T-cell (primary cell): ENCODE measurements at regions not wholly inside any gene's neighbourhood (a gene's known extent, or its start where the extent isn't known, plus 50 kb on each side); places are given as distances from the start of the nearest gene placed in this dataset.

ENCODE experiments used
- ATAC-seq, 4 experiments: fragments of 200-7000 bp in 3 of 4; fragments of 150-1000 bp in 1 of 4; cut with Tn5 transposase; replicated peaks in 1 of 4; 1 replicate in 3 of 4; 2 replicates in 1 of 4; pipeline ENCODE4 v1.10.0; 2021; ENCODE audit warnings: moderate library complexity in 3 of 4, mild to moderate bottlenecking in 2 of 4, moderate number of reproducible peaks in 1 of 4
- CTCF ChIA-PET, 2 donors: fragments of 300-600 bp; sonication (Branson Sonifier 250); formaldehyde crosslinking; loops; one replicate each; lab custom pipeline; 2022; ENCODE audit warnings: antibody characterized with exemption in 2 of 2; lab: Charles Lee
- POLR2A ChIA-PET, 2 donors: fragments of 300-600 bp; sonication (Branson Sonifier 250); formaldehyde crosslinking; loops; one replicate each; lab custom pipeline; 2022; ENCODE audit warnings: antibody characterized with exemption in 2 of 2; lab: Charles Lee
- DNase-seq, 35 experiments: peaks; one replicate each; pipeline versions ENCODE4 v3.0.0 to v3.0.0-alpha.2; 2013 to 2023
- H3K27ac ChIP-seq: one replicate; pipeline ENCODE4 v1.5.1; 2013; ENCODE audit warnings: low read length
- H3K27me3 ChIP-seq, 2 experiments: replicated peaks in 1 of 2; 1 replicate in 1 of 2; 2 replicates in 1 of 2; pipeline versions ENCODE4 v1.6.1 to v1.7.0; 2013; ENCODE audit warnings: low read length in 1 of 2, mixed read lengths in 1 of 2; ENCODE audit not compliant: control insufficient read depth in 2 of 2, insufficient read depth in 2 of 2; ENCODE audit errors: extremely low read depth in 1 of 2
- H3K36me3 ChIP-seq, 2 donors: 1 replicate in 1 of 2; 2 replicates in 1 of 2; pipeline versions ENCODE4 v1.6.1 to v1.7.0; 2013; ENCODE audit warnings: low read length in 1 of 2; ENCODE audit not compliant: control insufficient read depth in 2 of 2, insufficient read depth in 1 of 2; ENCODE audit errors: extremely low read depth in 1 of 2
- H3K4me1 ChIP-seq, 2 experiments: 1 replicate in 1 of 2; 2 replicates in 1 of 2; pipeline versions ENCODE4 v1.6.1 to v1.7.0; 2013; ENCODE audit warnings: low read length in 2 of 2, mixed read lengths in 1 of 2; ENCODE audit not compliant: insufficient read depth in 2 of 2, control insufficient read depth in 1 of 2; ENCODE audit errors: extremely low read depth in 1 of 2
- H3K4me3 ChIP-seq, 2 donors: 1 replicate in 1 of 2; 2 replicates in 1 of 2; pipeline versions ENCODE4 v1.5.1 to v1.7.0; 2013; ENCODE audit warnings: mild to moderate bottlenecking in 2 of 2, low read length in 1 of 2, moderate library complexity in 1 of 2; ENCODE audit not compliant: control insufficient read depth in 1 of 2; ENCODE audit errors: extremely low read depth in 1 of 2
- H3K9me3 ChIP-seq: 2 replicates; pipeline ENCODE4 v1.7.0; 2013
- H3K27ac Mint-ChIP-seq, 2 donors: one replicate each; pipeline ENCODE4 v1.8.0; 2020 to 2021; ENCODE audit warnings: mild to moderate bottlenecking in 2 of 2, mixed read lengths in 2 of 2
- H3K27me3 Mint-ChIP-seq, 2 donors: one replicate each; pipeline ENCODE4 v1.8.0; 2021 to 2022; ENCODE audit warnings: mixed read lengths in 2 of 2
- H3K36me3 Mint-ChIP-seq: one replicate; pipeline ENCODE4 v1.8.0; 2021; ENCODE audit warnings: mixed read lengths
- H3K4me1 Mint-ChIP-seq, 3 donors: one replicate each; pipeline ENCODE4 v1.8.0; 2020 to 2022; ENCODE audit warnings: mixed read lengths in 3 of 3, mild to moderate bottlenecking in 1 of 3
- H3K4me3 Mint-ChIP-seq, 3 donors: one replicate each; pipeline ENCODE4 v1.8.0; 2020 to 2022; ENCODE audit warnings: mild to moderate bottlenecking in 3 of 3, mixed read lengths in 3 of 3, moderate library complexity in 3 of 3
- H3K9me3 Mint-ChIP-seq, 3 donors: one replicate each; pipeline ENCODE4 v1.8.0; 2020 to 2022; ENCODE audit warnings: mixed read lengths in 3 of 3
- WGBS: methylation state at CpG from one replicate; pipeline ENCODE4 v1.1.5; 2013; ENCODE audit warnings: missing lambda C conversion rate; ENCODE audit not compliant: insufficient coverage; 5-methylcytosine and 5-hydroxymethylcytosine counted together

GRCh38 chr11:113534625-113535024, 59.4 kb upstream of the DRD2 start:
- H3K4me3 Mint-ChIP-seq: no peak overlapping the region
- ChIA-PET CTCF (interaction anchor here (0.7 to 3.5 kb wide), 2 partner anchors 10 to 230 kb away, joined by 3 to 17 read pairs; no protein-coding TSS in a partner anchor), POLR2A (no interaction called here)
- H3K27me3 Mint-ChIP-seq: peaks cover 26 to 39% of the 10 kb centered on the region in 2 donors
- no peaks in the 10 kb centered on the region for H3K9me3 Mint-ChIP-seq
- H3K27ac ChIP-seq: no peak overlapping the region
- no peak overlapping the region for H3K27ac Mint-ChIP-seq
- no peak overlapping the region for H3K4me3 ChIP-seq
- no peak for DNase-seq
- WGBS: 38% methylated on average over 2 of the region's 4 CpGs
- no peak for ATAC-seq
- no peaks in the 10 kb centered on the region for H3K36me3 Mint-ChIP-seq
- no peaks in the 10 kb centered on the region for H3K36me3 ChIP-seq
- H3K4me1 ChIP-seq: no peaks in the 10 kb centered on the region
- H3K4me1 Mint-ChIP-seq: peaks cover 0 to 5% (median 0%) of the 10 kb centered on the region in 3 donors
- H3K27me3 ChIP-seq: peaks cover 0 to 19% of the 10 kb centered on the region in 2 experiments
- no peaks in the 10 kb centered on the region for H3K9me3 ChIP-seq

- Histone ChIP-seq H3K27me3 (peaks cover 0 to 15% of the 10 kb centered on the region in 2 experiments), H3K36me3 (no peaks in the 10 kb centered on the region), H3K4me1 (no peaks in the 10 kb centered on the region), H3K9me3 (no peaks in the 10 kb centered on the region), H3K27ac (no peak overlapping the region), H3K4me3 (no peak overlapping the region)
- Mint-ChIP-seq H3K4me3 (no peak overlapping the region), H3K36me3 (no peaks in the 10 kb centered on the region), H3K9me3 (no peaks in the 10 kb centered on the region), H3K27me3 (peaks cover 22 to 34% of the 10 kb centered on the region in 2 donors), H3K4me1 (peaks cover 0 to 5% (median 0%) of the 10 kb centered on the region in 3 donors), H3K27ac (no peak overlapping the region)
- DNase-seq (no peak), ATAC-seq (no peak)
- CTCF ChIA-PET: interaction anchor here (1.0 to 3.5 kb wide), 3 partner anchors 11 to 228 kb away, joined by 5 to 17 read pairs (median 8); no protein-coding TSS in a partner anchor
- WGBS: 80% methylated on average over 3 of the region's 4 CpGs
- POLR2A ChIA-PET: no interaction called here
Measured at GRCh38 chr11:113533425-113533698, 58.2 kb upstream of the DRD2 start.

- ATAC-seq (no peak), DNase-seq (peak in 30 of 35 experiments; percentile 6 to 72 (median 33))
- no peaks in the 10 kb centered on the region for H3K9me3 ChIP-seq
- Mint-ChIP-seq H3K4me3 (no peak overlapping the region), H3K4me1 (peaks cover 0 to 5% (median 0%) of the 10 kb centered on the region in 3 donors), H3K27ac (no peak overlapping the region), H3K9me3 (no peaks in the 10 kb centered on the region), H3K27me3 (peaks cover 22 to 31% of the 10 kb centered on the region in 2 donors), H3K36me3 (no peaks in the 10 kb centered on the region)
- ChIA-PET CTCF (interaction anchor here (1.0 to 3.5 kb wide), 3 partner anchors 11 to 228 kb away, joined by 5 to 17 read pairs (median 8); no protein-coding TSS in a partner anchor), POLR2A (no interaction called here)
- no peak overlapping the region for H3K27ac ChIP-seq
- no peaks in the 10 kb centered on the region for H3K36me3 ChIP-seq
- WGBS: 0% methylated on average over 5 of the region's 9 CpGs
- H3K4me3 ChIP-seq: no peak overlapping the region
- no peaks in the 10 kb centered on the region for H3K4me1 ChIP-seq
- peaks cover 0 to 15% of the 10 kb centered on the region in 2 experiments for H3K27me3 ChIP-seq
Measured at GRCh38 chr11:113532697-113533424, 57.7 kb upstream of the DRD2 start.

GRCh38 chr11:113531575-113532451, 56.6 kb upstream of the DRD2 start:
- no peak for ATAC-seq
- Histone ChIP-seq H3K4me3 (no peak overlapping the region), H3K27ac (no peak overlapping the region), H3K9me3 (no peaks in the 10 kb centered on the region), H3K4me1 (no peaks in the 10 kb centered on the region), H3K36me3 (no peaks in the 10 kb centered on the region), H3K27me3 (peaks cover 0 to 15% of the 10 kb centered on the region in 2 experiments)
- peaks cover 0 to 5% (median 0%) of the 10 kb centered on the region in 3 donors for H3K4me1 Mint-ChIP-seq
- POLR2A ChIA-PET: no interaction called here
- H3K4me3 Mint-ChIP-seq: no peak overlapping the region
- H3K9me3 Mint-ChIP-seq: no peaks in the 10 kb centered on the region
- peaks cover 22 to 31% of the 10 kb centered on the region in 2 donors for H3K27me3 Mint-ChIP-seq
- 48% methylated on average over 7 of the region's 8 CpGs for WGBS
- H3K36me3 Mint-ChIP-seq: no peaks in the 10 kb centered on the region
- no peak for DNase-seq
- no peak overlapping the region for H3K27ac Mint-ChIP-seq
- CTCF ChIA-PET: interaction anchor here in 1 of 2 donors (1.3 to 3.5 kb wide), 2 partner anchors 227 kb away, joined by 3 to 17 read pairs; no protein-coding TSS in a partner anchor

GRCh38 chr11:113531083-113531482, 55.9 kb upstream of the DRD2 start:
- DNase-seq (no peak), ATAC-seq (no peak)
- no peaks in the 10 kb centered on the region for H3K9me3 ChIP-seq
- Mint-ChIP-seq H3K27me3 (peaks cover 22 to 31% of the 10 kb centered on the region in 2 donors), H3K27ac (no peak overlapping the region), H3K36me3 (no peaks in the 10 kb centered on the region), H3K4me3 (no peak overlapping the region), H3K4me1 (peaks cover 0 to 5% (median 0%) of the 10 kb centered on the region in 3 donors), H3K9me3 (no peaks in the 10 kb centered on the region)
- POLR2A ChIA-PET: no interaction called here
- WGBS: no CpG with 5 or more reads among the region's 3 CpGs
- H3K27ac ChIP-seq: no peak overlapping the region
- no peak overlapping the region for H3K4me3 ChIP-seq
- no peaks in the 10 kb centered on the region for H3K4me1 ChIP-seq
- CTCF ChIA-PET: interaction anchor here (0.6 to 1.6 kb wide), 4 partner anchors 154 to 241 kb away, joined by 3 to 5 read pairs (median 3); no protein-coding TSS in a partner anchor
- peaks cover 0 to 15% of the 10 kb centered on the region in 2 experiments for H3K27me3 ChIP-seq
- H3K36me3 ChIP-seq: no peaks in the 10 kb centered on the region

GRCh38 chr11:113529606-113530005, 54.4 kb upstream of the DRD2 start:
- CTCF ChIA-PET: interaction anchor here in 1 of 2 donors (1.6 kb wide), 1 partner anchor 240 kb away, joined by 3 read pairs; no protein-coding TSS in a partner anchor
- Histone ChIP-seq H3K4me3 (no peak overlapping the region), H3K9me3 (no peaks in the 10 kb centered on the region), H3K36me3 (no peaks in the 10 kb centered on the region), H3K27ac (no peak overlapping the region), H3K27me3 (peaks cover 0 to 15% of the 10 kb centered on the region in 2 experiments), H3K4me1 (no peaks in the 10 kb centered on the region)
- ATAC-seq (no peak), DNase-seq (no peak)
- H3K27ac Mint-ChIP-seq: no peak overlapping the region
- peaks cover 16 to 23% of the 10 kb centered on the region in 2 donors for H3K27me3 Mint-ChIP-seq
- H3K4me3 Mint-ChIP-seq: no peak overlapping the region
- peaks cover 0 to 5% (median 0%) of the 10 kb centered on the region in 3 donors for H3K4me1 Mint-ChIP-seq
- H3K9me3 Mint-ChIP-seq: no peaks in the 10 kb centered on the region
- no peaks in the 10 kb centered on the region for H3K36me3 Mint-ChIP-seq
- POLR2A ChIA-PET: no interaction called here
- 100% methylated on average over 1 of the region's 1 CpG for WGBS
